ENCODE measurements at regions not wholly inside any gene's neighbourhood (a gene's known extent, or its start where the extent isn't known, plus 50 kb on each side); places are given as distances from the start of the nearest gene placed in this dataset.

GRCh38 chr7:54180796-54181195 is 361.4 kb upstream of the VSTM2A start:
- TF ChIP-seq CTCF (IDR thresholded peaks at IDR 0.05; ENCODE audit: low read length) = no peak
- no peak for TF ChIP-seq EZH2 (IDR thresholded peaks at IDR 0.05; ENCODE audit: borderline replicate concordance, low read length)
